ENCODE measurements at regions not wholly inside any gene's neighbourhood (a gene's known extent, or its start where the extent isn't known, plus 50 kb on each side); places are given as distances from the start of the nearest gene placed in this dataset.

DNA sequence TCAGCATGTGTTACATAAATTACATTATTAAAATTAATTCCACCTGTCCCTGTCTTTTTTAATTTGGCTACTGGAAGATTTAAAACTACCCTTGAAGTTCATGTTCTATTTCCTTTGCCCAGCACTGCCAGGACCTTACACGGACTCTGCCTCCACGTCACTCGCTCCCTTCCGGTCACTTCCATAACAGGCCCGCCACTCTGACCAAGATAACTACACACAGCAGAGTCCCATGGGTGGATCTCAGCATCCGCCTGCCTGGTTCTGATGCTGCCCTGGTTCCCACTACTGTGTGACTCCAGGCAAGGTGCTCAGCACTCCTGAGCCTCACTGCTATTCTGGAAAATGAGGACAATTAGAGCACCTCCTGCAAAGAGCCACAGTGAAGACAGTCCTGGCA, 153.3 kb upstream of the ERG start:
- TF ChIP-seq, protein P1, sequence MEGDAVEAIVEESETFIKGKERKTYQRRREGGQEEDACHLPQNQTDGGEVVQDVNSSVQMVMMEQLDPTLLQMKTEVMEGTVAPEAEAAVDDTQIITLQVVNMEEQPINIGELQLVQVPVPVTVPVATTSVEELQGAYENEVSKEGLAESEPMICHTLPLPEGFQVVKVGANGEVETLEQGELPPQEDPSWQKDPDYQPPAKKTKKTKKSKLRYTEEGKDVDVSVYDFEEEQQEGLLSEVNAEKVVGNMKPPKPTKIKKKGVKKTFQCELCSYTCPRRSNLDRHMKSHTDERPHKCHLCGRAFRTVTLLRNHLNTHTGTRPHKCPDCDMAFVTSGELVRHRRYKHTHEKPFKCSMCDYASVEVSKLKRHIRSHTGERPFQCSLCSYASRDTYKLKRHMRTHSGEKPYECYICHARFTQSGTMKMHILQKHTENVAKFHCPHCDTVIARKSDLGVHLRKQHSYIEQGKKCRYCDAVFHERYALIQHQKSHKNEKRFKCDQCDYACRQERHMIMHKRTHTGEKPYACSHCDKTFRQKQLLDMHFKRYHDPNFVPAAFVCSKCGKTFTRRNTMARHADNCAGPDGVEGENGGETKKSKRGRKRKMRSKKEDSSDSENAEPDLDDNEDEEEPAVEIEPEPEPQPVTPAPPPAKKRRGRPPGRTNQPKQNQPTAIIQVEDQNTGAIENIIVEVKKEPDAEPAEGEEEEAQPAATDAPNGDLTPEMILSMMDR (IDR thresholded peaks at IDR 0.05; ENCODE audit: low read depth, low read length, missing input control) = no peak
- TF ChIP-seq YY1 (IDR thresholded peaks at IDR 0.05) = no peak
- no peak for TF ChIP-seq REST (IDR thresholded peaks at IDR 0.05)
- TF ChIP-seq TAF1 (conservative IDR thresholded peaks at IDR 0.05) = no peak
- TF ChIP-seq SP1 (IDR thresholded peaks at IDR 0.05) = no peak
- no peak for TF ChIP-seq RAD21 (IDR thresholded peaks at IDR 0.05)
- TF ChIP-seq MAX (IDR thresholded peaks at IDR 0.05) = no peak
- no peak for TF ChIP-seq ATF3 (IDR thresholded peaks at IDR 0.05)

Measured in liver (tissue), 3 donors.